PC-9 (cell line): ENCODE measurements at regions not wholly inside any gene's neighbourhood (a gene's known extent, or its start where the extent isn't known, plus 50 kb on each side); places are given as distances from the start of the nearest gene placed in this dataset.

ENCODE experiments used
- EZH2 ChIP-seq: fragments of 200-600 bp; sonication (generic); IDR thresholded peaks from 2 replicates; pipeline ENCODE4 v1.8.0; 2017; ENCODE audit warnings: antibody characterized with exemption, low read depth
- TF ChIP-seq, protein P1 (sequence below): fragments of 200-600 bp; sonication (generic); conservative IDR thresholded peaks from 2 replicates; pipeline ENCODE4 v1.6.1; 2017; ENCODE audit warnings: mixed run types, antibody characterized with exemption, mild to moderate bottlenecking, moderate library complexity

DNA sequence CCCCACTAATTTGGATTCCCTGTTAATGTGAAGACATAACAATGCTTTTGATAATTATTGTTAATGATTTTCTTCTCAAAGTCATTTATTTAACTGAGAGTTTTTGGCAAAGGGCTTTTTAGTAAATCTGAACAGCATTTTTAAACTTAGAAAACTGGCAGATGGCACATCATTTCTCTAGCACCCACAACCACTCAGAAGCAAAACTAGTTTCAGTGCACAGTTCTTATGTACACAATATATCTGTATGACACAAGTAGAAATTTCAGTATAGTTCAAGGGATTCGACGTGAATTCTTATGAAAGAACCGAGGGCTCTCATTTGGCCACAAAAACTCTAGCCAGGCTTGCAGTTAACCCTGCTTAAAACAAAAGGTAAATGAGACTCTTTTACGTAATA is 231.4 kb upstream of the CDH9 start:
- no peak for TF ChIP-seq EZH2
- TF ChIP-seq, protein P1, sequence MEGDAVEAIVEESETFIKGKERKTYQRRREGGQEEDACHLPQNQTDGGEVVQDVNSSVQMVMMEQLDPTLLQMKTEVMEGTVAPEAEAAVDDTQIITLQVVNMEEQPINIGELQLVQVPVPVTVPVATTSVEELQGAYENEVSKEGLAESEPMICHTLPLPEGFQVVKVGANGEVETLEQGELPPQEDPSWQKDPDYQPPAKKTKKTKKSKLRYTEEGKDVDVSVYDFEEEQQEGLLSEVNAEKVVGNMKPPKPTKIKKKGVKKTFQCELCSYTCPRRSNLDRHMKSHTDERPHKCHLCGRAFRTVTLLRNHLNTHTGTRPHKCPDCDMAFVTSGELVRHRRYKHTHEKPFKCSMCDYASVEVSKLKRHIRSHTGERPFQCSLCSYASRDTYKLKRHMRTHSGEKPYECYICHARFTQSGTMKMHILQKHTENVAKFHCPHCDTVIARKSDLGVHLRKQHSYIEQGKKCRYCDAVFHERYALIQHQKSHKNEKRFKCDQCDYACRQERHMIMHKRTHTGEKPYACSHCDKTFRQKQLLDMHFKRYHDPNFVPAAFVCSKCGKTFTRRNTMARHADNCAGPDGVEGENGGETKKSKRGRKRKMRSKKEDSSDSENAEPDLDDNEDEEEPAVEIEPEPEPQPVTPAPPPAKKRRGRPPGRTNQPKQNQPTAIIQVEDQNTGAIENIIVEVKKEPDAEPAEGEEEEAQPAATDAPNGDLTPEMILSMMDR = no peak
